H1 (cell line): ENCODE measurements at regions not wholly inside any gene's neighbourhood (a gene's known extent, or its start where the extent isn't known, plus 50 kb on each side); places are given as distances from the start of the nearest gene placed in this dataset.

Source experiments
- CTCF ChIA-PET: fragments of 300-600 bp; sonication (Branson Sonifier 250); formaldehyde crosslinking; loops from one replicate; lab custom pipeline; 2021; ENCODE audit not compliant: partially characterized antibody; lab: Charles Lee
- POLR2A ChIA-PET: fragments of 300-600 bp; sonication (Branson Sonifier 250); formaldehyde crosslinking; loops from one replicate; lab custom pipeline; 2021; ENCODE audit warnings: inconsistent platforms; ENCODE audit not compliant: partially characterized antibody; lab: Charles Lee
- DNase-seq, 2 experiments: peaks; one replicate each; pipeline versions ENCODE4 v3.0.0 to v3.0.0-alpha.2; 2010 to 2022; ENCODE audit warnings: low spot score in 2 of 2, low read depth in 1 of 2, mixed read lengths in 1 of 2
- FAIRE-seq: peaks from 2 replicates; lab custom pipeline; 2011; peaks lifted over from hg19 to GRCh38; lab: Jason Lieb, UNC
- H2AFZ ChIP-seq: 2 replicates; pipeline ENCODE4 v1.8.1; 2012; ENCODE audit warnings: low read length, inconsistent platforms
- H2AK5ac ChIP-seq: 2 replicates; pipeline ENCODE4 v1.6.1; 2013; ENCODE audit warnings: low read depth, low read length
- H2BK120ac ChIP-seq: replicated peaks from 2 replicates; pipeline ENCODE3; 2013; ENCODE audit warnings: low read depth, low read length, inconsistent platforms
- H2BK12ac ChIP-seq: 2 replicates; pipeline ENCODE4 v1.6.1; 2013; ENCODE audit warnings: low read depth, low read length
- H2BK15ac ChIP-seq: 2 replicates; pipeline ENCODE4 v1.6.1; 2013; ENCODE audit warnings: low read length
- H2BK20ac ChIP-seq: 2 replicates; pipeline ENCODE4 v1.6.1; 2013; ENCODE audit warnings: low read length
- H2BK5ac ChIP-seq: 2 replicates; pipeline ENCODE4 v1.6.1; 2013; ENCODE audit warnings: low read depth, low read length
- H3K14ac ChIP-seq: 2 replicates; pipeline ENCODE4 v1.6.1; 2013; ENCODE audit warnings: inconsistent platforms; ENCODE audit not compliant: insufficient read length
- H3K18ac ChIP-seq: 2 replicates; pipeline ENCODE4 v1.6.1; 2013; ENCODE audit warnings: low read length; ENCODE audit errors: extremely low read depth
- H3K23ac ChIP-seq: 2 replicates; pipeline ENCODE4 v1.6.1; 2013; ENCODE audit warnings: inconsistent platforms; ENCODE audit not compliant: insufficient read length
- H3K23me2 ChIP-seq: 2 replicates; pipeline ENCODE4 v1.6.1; 2013; ENCODE audit warnings: low read depth, low read length
- H3K27ac ChIP-seq: 2 replicates; pipeline ENCODE4 v1.6.1; 2011; ENCODE audit warnings: low read depth, low read length, inconsistent platforms
- H3K27me3 ChIP-seq, 4 experiments: replicated peaks in 1 of 4; 1 replicate in 1 of 4; 2 replicates in 3 of 4; pipeline versions ENCODE4 v1.6.1 to v1.8.1; 2011 to 2013; ENCODE audit warnings: low read length in 3 of 4, mild to moderate bottlenecking in 3 of 4, inconsistent platforms in 2 of 4, mixed read lengths in 2 of 4, moderate library complexity in 1 of 4; ENCODE audit not compliant: control insufficient read depth in 3 of 4, insufficient read depth in 3 of 4; ENCODE audit errors: extremely low read depth in 1 of 4
- H3K36me3 ChIP-seq, 4 experiments: 2 replicates each; pipeline versions ENCODE4 v1.6.1 to v1.8.1; 2011 to 2013; ENCODE audit warnings: mild to moderate bottlenecking in 4 of 4, low read length in 3 of 4, moderate library complexity in 2 of 4, control low read depth in 1 of 4, inconsistent platforms in 1 of 4; ENCODE audit not compliant: insufficient read depth in 4 of 4, control insufficient read depth in 2 of 4
- H3K4ac ChIP-seq: replicated peaks from 2 replicates; pipeline ENCODE3; 2013; ENCODE audit warnings: low read length, low read depth, mixed read lengths, inconsistent platforms; ENCODE audit not compliant: insufficient read length
- H3K4me1 ChIP-seq, 4 experiments: replicated peaks in 1 of 4; 1 replicate in 1 of 4; 2 replicates in 3 of 4; pipeline versions ENCODE4 v1.6.1 to v1.8.1; 2011 to 2013; ENCODE audit warnings: low read length in 3 of 4, inconsistent platforms in 2 of 4, mixed read lengths in 1 of 4; ENCODE audit not compliant: insufficient read depth in 4 of 4, control insufficient read depth in 3 of 4
- H3K4me2 ChIP-seq, 2 experiments: 2 replicates each; pipeline versions ENCODE4 v1.6.1 to v1.8.1; 2011 to 2013; ENCODE audit warnings: low read depth in 2 of 2, low read length in 2 of 2, control low read depth in 1 of 2, inconsistent platforms in 1 of 2, mild to moderate bottlenecking in 1 of 2; ENCODE audit not compliant: insufficient read depth in 1 of 2
- H3K4me3 ChIP-seq, 4 experiments: fragments of 200-600, 300-600 bp in 1 of 4; sonication (generic), shearing (Covaris generic), sonication (Bioruptor Twin) in 1 of 4; 2 replicates each; pipeline versions ENCODE4 v1.5.1 to v1.8.1; 2011 to 2016; ENCODE audit warnings: low read length in 4 of 4, low read depth in 3 of 4, control low read depth in 2 of 4, inconsistent platforms in 2 of 4, mild to moderate bottlenecking in 2 of 4, mixed read lengths in 1 of 4, moderate library complexity in 1 of 4; ENCODE audit not compliant: insufficient read depth in 2 of 4; ENCODE audit errors: extremely low read depth in 1 of 4
- H3K56ac ChIP-seq: replicated peaks from 2 replicates; pipeline ENCODE3; 2013; ENCODE audit warnings: low read depth, mild to moderate bottlenecking, mixed read lengths, low read length, inconsistent platforms; ENCODE audit not compliant: insufficient read length
- H3K79me1 ChIP-seq: 2 replicates; pipeline ENCODE4 v1.6.1; 2013; ENCODE audit warnings: low read depth, low read length, control low read depth
- H3K79me2 ChIP-seq, 2 experiments: 2 replicates each; pipeline versions ENCODE4 v1.6.1 to v1.8.1; 2012 to 2013; ENCODE audit warnings: low read length in 2 of 2, mild to moderate bottlenecking in 2 of 2, inconsistent platforms in 1 of 2; ENCODE audit not compliant: insufficient read depth in 2 of 2, control insufficient read depth in 1 of 2
- H3K9ac ChIP-seq, 4 experiments: replicated peaks in 1 of 4; 1 replicate in 1 of 4; 2 replicates in 3 of 4; pipeline versions ENCODE4 v1.6.1 to v1.8.1; 2011 to 2013; ENCODE audit warnings: low read depth in 3 of 4, low read length in 3 of 4, control low read depth in 2 of 4, mild to moderate bottlenecking in 2 of 4, moderate library complexity in 2 of 4, inconsistent platforms in 1 of 4; ENCODE audit errors: extremely low read depth in 1 of 4
- H3K9me3 ChIP-seq, 2 experiments: 2 replicates each; pipeline versions ENCODE4 v1.6.1 to v1.8.1; 2012 to 2013; ENCODE audit warnings: mild to moderate bottlenecking in 2 of 2, moderate library complexity in 2 of 2, control low read depth in 1 of 2, inconsistent platforms in 1 of 2, low read depth in 1 of 2, low read length in 1 of 2, mixed read lengths in 1 of 2; ENCODE audit not compliant: insufficient read depth in 2 of 2
- H4K20me1 ChIP-seq, 2 experiments: replicated peaks in 1 of 2; 2 replicates each; pipeline versions ENCODE3 to v1.8.1; 2011 to 2013; ENCODE audit warnings: inconsistent platforms in 2 of 2, low read length in 2 of 2, mild to moderate bottlenecking in 1 of 2; ENCODE audit not compliant: insufficient read depth in 2 of 2, control insufficient read depth in 1 of 2
- H4K5ac ChIP-seq: 2 replicates; pipeline ENCODE4 v1.6.1; 2013; ENCODE audit warnings: low read length, low read depth, mixed read lengths, inconsistent platforms; ENCODE audit not compliant: insufficient read length
- H4K8ac ChIP-seq: 2 replicates; pipeline ENCODE4 v1.8.0; 2013; ENCODE audit warnings: mild to moderate bottlenecking, moderate library complexity, low read length, inconsistent platforms; ENCODE audit not compliant: insufficient read depth; ENCODE audit errors: extremely low read depth
- H4K91ac ChIP-seq: replicated peaks from 2 replicates; pipeline ENCODE3; 2013; ENCODE audit warnings: low read length, mixed read lengths, inconsistent platforms; ENCODE audit not compliant: insufficient read length
- ATF3 ChIP-seq: IDR thresholded peaks from 2 replicates; pipeline ENCODE4 v1.6.1; 2011; ENCODE audit warnings: low read depth, mild to moderate bottlenecking, low read length; ENCODE audit not compliant: insufficient read depth
- SIN3A ChIP-seq, 2 experiments: IDR thresholded peaks in 1 of 2; conservative IDR thresholded peaks in 1 of 2; 2 replicates each; pipeline ENCODE4 v1.6.1; 2011 to 2012; ENCODE audit warnings: low read length in 2 of 2, improper control_type of control experiment in 1 of 2, low read depth in 1 of 2, mild to moderate bottlenecking in 1 of 2
- SIRT6 ChIP-seq: IDR thresholded peaks from one replicate; pipeline ENCODE4 v1.7.1; 2012; ENCODE audit warnings: low read length, inconsistent platforms
- SUZ12 ChIP-seq: fragments of 200-600 bp; sonication (generic); IDR thresholded peaks from 2 replicates; pipeline ENCODE4 v1.6.1; 2012; ENCODE audit warnings: mild to moderate bottlenecking, inconsistent platforms, low read length, moderate library complexity, mixed read lengths
- WGBS, 2 experiments: shearing (Covaris generic) in 1 of 2; methylation state at CpG; one replicate each; pipeline versions ENCODE4 v1.1.6 to v1.1.7; 2013 to 2015; ENCODE audit warnings: low lambda C conversion rate in 2 of 2, mixed read lengths in 2 of 2, inconsistent platforms in 1 of 2, low coverage in 1 of 2, missing lambda C conversion rate in 1 of 2; ENCODE audit not compliant: insufficient replicate concordance in 2 of 2, insufficient coverage in 1 of 2, insufficient read length in 1 of 2; ENCODE audit errors: extremely low coverage in 1 of 2, missing lambda C conversion rate in 1 of 2; 5-methylcytosine and 5-hydroxymethylcytosine counted together

- 83 to 100% methylated on average over 2 to 4 of the region's 4 CpGs for WGBS, 2 experiments
- CTCF ChIA-PET, result interaction anchor here (0.6 kb wide), 1 partner anchor 36 kb away, joined by 4 read pairs; no protein-coding TSS in a partner anchor
- TF ChIP-seq SUZ12 (no peak), ATF3 (no peak), SIN3A (conservative IDR thresholded peaks at IDR 0.05 in 1 of 2, IDR thresholded peaks at IDR 0.05 in 1 of 2; ENCODE audit: low read depth in 1 of 2, low read length in 2 of 2) (no peak), SIRT6 (no peak)
These were observed 539.5 kb upstream of the LUZP2 start for GRCh38 chr11:23957314-23957713.

More at GRCh38 chr11:23957314-23957713, 539.5 kb upstream of the LUZP2 start:
- no peak for FAIRE-seq
- H4K8ac ChIP-seq, result no peak overlapping the region
- no peak overlapping the region for H3K23ac ChIP-seq
- no peak overlapping the region for H2BK12ac ChIP-seq
- no peak overlapping the region for H3K14ac ChIP-seq
- H3K27me3 ChIP-seq, result peaks cover 0 to 1% (median 0%) of the 10 kb centered on the region in 4 experiments; a peak in 1 of 7 replicates
- no peak overlapping the region for H2BK15ac ChIP-seq
- no peaks in the 10 kb centered on the region; a peak in 1 of 4 replicates for H3K9me3 ChIP-seq
- no peak for DNase-seq
- no peaks in the 10 kb centered on the region for H3K79me2 ChIP-seq
- H3K18ac ChIP-seq, result no peak overlapping the region
- H2AFZ ChIP-seq, result no peak overlapping the region
- no peak overlapping the region for H3K27ac ChIP-seq
- peaks cover 0 to 7% (median under 1%) of the 10 kb centered on the region in 4 experiments; a peak in 3 of 7 replicates for H3K4me1 ChIP-seq
- no peak overlapping the region for H3K56ac ChIP-seq
- H2BK120ac ChIP-seq, result no peak overlapping the region
- H3K4ac ChIP-seq, result no peak overlapping the region
- no peaks in the 10 kb centered on the region for H3K36me3 ChIP-seq
- no peak overlapping the region for H3K4me2 ChIP-seq
- H4K20me1 ChIP-seq, result no peaks in the 10 kb centered on the region
- POLR2A ChIA-PET, result no interaction called here
- no peak overlapping the region for H2AK5ac ChIP-seq
- H4K91ac ChIP-seq, result no peak overlapping the region
- no peaks in the 10 kb centered on the region; the same call in 1 of the 2 replicates for H3K23me2 ChIP-seq
- no peak overlapping the region for H3K4me3 ChIP-seq
- H3K9ac ChIP-seq, result peak overlapping the region in 1 of 4 experiments; percentile 34; a peak in 1 of 7 replicates
- no peak overlapping the region for H2BK20ac ChIP-seq
- H2BK5ac ChIP-seq, result no peak overlapping the region
- H4K5ac ChIP-seq, result no peak overlapping the region
- H3K79me1 ChIP-seq, result no peaks in the 10 kb centered on the region
